ENCODE measurements at regions not wholly inside any gene's neighbourhood (a gene's known extent, or its start where the extent isn't known, plus 50 kb on each side); places are given as distances from the start of the nearest gene placed in this dataset.

DNA sequence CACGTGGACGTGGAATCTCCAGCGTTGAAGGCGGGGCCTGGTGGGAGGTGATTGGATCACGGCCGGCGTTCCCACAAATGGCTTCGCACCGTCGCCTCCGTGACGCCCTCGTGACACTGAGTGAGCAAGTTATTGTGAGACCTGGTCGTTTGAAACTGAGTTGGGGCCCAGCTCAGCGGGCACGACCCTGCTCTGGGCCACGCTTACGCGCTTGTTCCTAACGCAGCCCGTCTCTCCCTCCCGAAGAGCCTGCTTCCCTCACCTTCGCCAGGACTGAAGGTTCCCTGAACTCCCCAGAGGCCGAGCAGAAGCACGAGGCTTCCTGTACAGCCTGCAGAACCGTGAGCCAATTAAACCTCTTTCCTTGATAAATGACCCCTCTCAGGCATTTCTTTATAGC, 121.8 kb downstream of the RTP5 start:
- H3K27ac ChIP-seq (ENCODE audit: low read depth in 2 of 2, low read length in 2 of 2) = no peak overlapping the region
- H3K36me3 ChIP-seq (ENCODE audit: control insufficient read depth in 2 of 2, insufficient read depth in 2 of 2, low read length in 2 of 2) = no peaks in the 10 kb centered on the region
- H3K27me3 ChIP-seq (ENCODE audit: control insufficient read depth in 2 of 2, insufficient read depth in 2 of 2, low read length in 2 of 2) = no peaks in the 10 kb centered on the region
- H3K4me3 ChIP-seq (ENCODE audit: low read length in 2 of 2) = no peak overlapping the region
- H3K4me1 ChIP-seq (ENCODE audit: control insufficient read depth in 2 of 2, insufficient read depth in 2 of 2, low read length in 2 of 2) = no peaks in the 10 kb centered on the region
- no peak overlapping the region for H3K9ac ChIP-seq (ENCODE audit: low read depth in 1 of 2, low read length in 2 of 2)
- no peaks in the 10 kb centered on the region for H3K9me3 ChIP-seq (ENCODE audit: control insufficient read depth in 2 of 2, low read length in 2 of 2)

DNA sequence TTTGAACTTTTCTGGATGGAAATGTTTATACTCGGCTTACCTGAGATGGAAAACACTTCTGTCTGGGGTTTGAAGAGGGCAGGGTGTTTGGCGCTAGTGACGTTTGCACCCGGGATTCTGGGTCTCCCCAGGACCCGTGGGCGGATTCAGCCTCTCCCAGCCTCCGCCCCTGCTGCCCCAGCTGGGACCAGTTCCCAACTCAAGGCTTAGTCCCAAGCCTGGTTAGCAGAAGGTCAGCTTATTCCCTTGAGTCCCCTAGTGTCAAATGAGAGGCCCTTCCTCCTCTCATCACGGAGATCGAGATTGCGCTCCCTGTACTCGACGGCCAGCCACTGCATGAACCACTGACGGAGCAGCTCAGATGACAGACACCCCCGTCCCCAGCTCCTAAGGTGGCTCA, 123.2 kb downstream of the RTP5 start:
- H3K9ac ChIP-seq (ENCODE audit: low read depth in 1 of 2, low read length in 2 of 2) = no peak overlapping the region
- H3K9me3 ChIP-seq (ENCODE audit: control insufficient read depth in 2 of 2, low read length in 2 of 2) = no peaks in the 10 kb centered on the region
- H3K27ac ChIP-seq (ENCODE audit: low read depth in 2 of 2, low read length in 2 of 2) = no peak overlapping the region
- no peak overlapping the region for H3K4me3 ChIP-seq (ENCODE audit: low read length in 2 of 2)
- H3K27me3 ChIP-seq (ENCODE audit: control insufficient read depth in 2 of 2, insufficient read depth in 2 of 2, low read length in 2 of 2) = no peaks in the 10 kb centered on the region
- no peaks in the 10 kb centered on the region for H3K36me3 ChIP-seq (ENCODE audit: control insufficient read depth in 2 of 2, insufficient read depth in 2 of 2, low read length in 2 of 2)
- H3K4me1 ChIP-seq (ENCODE audit: control insufficient read depth in 2 of 2, insufficient read depth in 2 of 2, low read length in 2 of 2) = no peaks in the 10 kb centered on the region

DNA sequence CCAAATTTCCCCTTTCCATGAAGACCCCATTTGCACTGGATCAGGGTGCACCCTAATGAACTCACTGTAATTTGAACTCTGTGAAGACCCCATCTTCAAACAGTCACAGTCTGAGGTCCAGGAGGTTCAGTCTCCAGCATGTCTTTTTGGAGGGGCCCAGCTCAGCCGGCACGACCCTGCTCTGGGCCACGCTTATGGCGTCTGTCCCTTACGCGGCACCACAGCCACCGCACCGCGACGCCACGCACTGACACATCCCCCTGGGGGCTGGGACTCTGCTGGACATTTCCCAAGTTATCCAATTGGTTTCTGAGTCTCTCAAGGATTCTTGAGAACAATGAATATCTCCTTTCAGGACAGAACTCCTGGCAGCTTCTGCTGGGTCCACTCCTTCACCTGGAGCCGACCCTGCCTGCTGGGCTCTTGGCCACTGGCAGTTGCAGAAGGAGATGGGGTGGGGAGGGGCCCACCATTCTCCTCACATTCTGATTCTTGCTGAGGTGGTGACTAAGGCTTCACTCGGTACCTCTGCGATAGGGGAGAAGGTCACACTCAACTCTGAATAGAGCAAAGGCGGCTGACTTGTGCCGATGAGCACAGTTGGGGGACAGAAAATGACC, 124.0 kb downstream of the RTP5 start:
- Histone ChIP-seq H3K27ac (ENCODE audit: low read depth in 2 of 2, low read length in 2 of 2) (no peak overlapping the region), H3K4me3 (ENCODE audit: low read length in 2 of 2) (no peak overlapping the region), H3K36me3 (ENCODE audit: control insufficient read depth in 2 of 2, insufficient read depth in 2 of 2, low read length in 2 of 2) (no peaks in the 10 kb centered on the region), H3K9ac (ENCODE audit: low read depth in 1 of 2, low read length in 2 of 2) (no peak overlapping the region), H3K27me3 (ENCODE audit: control insufficient read depth in 2 of 2, insufficient read depth in 2 of 2, low read length in 2 of 2) (no peaks in the 10 kb centered on the region), H3K9me3 (ENCODE audit: control insufficient read depth in 2 of 2, low read length in 2 of 2) (no peaks in the 10 kb centered on the region), H3K4me1 (ENCODE audit: control insufficient read depth in 2 of 2, insufficient read depth in 2 of 2, low read length in 2 of 2) (no peaks in the 10 kb centered on the region)

DNA sequence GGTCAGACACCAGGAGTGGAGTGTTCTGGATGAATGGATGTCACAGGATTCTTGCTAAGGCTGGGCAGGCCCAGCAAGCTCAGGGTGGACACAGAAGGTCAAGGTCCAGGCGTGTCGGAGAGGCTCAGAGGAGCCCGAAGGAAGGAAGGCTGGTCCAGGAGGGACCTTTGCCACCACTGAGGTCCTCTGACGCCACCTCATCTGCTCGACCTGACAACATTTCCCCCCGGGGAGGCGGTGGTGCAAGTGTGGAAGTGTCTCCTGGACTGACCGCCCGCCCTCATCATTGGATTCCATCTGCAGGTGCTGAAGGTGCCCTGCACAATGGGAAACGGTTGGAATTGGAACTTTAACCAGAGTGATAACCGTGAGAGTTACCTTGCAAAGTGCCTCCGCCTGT, 124.6 kb downstream of the RTP5 start:
- Histone ChIP-seq H3K27ac (ENCODE audit: low read depth in 2 of 2, low read length in 2 of 2) (no peak overlapping the region), H3K4me1 (ENCODE audit: control insufficient read depth in 2 of 2, insufficient read depth in 2 of 2, low read length in 2 of 2) (no peaks in the 10 kb centered on the region), H3K36me3 (ENCODE audit: control insufficient read depth in 2 of 2, insufficient read depth in 2 of 2, low read length in 2 of 2) (no peaks in the 10 kb centered on the region), H3K9me3 (ENCODE audit: control insufficient read depth in 2 of 2, low read length in 2 of 2) (no peaks in the 10 kb centered on the region), H3K4me3 (ENCODE audit: low read length in 2 of 2) (no peak overlapping the region), H3K9ac (ENCODE audit: low read depth in 1 of 2, low read length in 2 of 2) (no peak overlapping the region), H3K27me3 (ENCODE audit: control insufficient read depth in 2 of 2, insufficient read depth in 2 of 2, low read length in 2 of 2) (no peaks in the 10 kb centered on the region)

DNA sequence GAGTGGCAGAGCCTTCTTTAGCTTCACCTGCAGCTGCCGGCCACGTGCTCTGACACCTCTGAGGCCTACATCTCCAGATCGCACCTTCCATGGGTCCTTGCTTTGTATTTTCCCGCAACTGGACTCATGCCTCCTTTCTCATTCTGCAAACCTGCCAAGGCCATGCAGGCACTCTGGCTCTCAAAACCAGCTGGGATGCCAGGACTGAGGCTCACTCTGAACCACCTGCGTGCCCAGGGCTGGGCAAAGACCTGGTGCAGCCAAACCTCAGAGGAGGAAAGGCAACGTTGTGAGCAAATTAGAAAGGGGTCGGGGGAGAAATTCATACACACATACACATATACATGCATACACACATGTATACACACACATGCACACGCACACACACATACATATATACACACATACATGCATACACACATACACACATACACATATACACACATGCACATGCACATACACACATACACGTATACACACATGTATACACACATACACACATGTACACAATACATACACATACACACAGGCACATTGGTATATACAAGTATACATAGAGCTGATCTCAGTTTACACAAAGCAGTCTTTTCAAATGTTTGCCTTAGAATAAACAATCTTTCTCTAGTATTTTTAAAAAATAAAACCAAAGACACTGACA, 125.2 kb downstream of the RTP5 start:
- no peaks in the 10 kb centered on the region for H3K9me3 ChIP-seq (ENCODE audit: control insufficient read depth in 2 of 2, low read length in 2 of 2)
- no peak overlapping the region for H3K27ac ChIP-seq (ENCODE audit: low read depth in 2 of 2, low read length in 2 of 2)
- H3K36me3 ChIP-seq (ENCODE audit: control insufficient read depth in 2 of 2, insufficient read depth in 2 of 2, low read length in 2 of 2) = no peaks in the 10 kb centered on the region
- no peak overlapping the region for H3K4me3 ChIP-seq (ENCODE audit: low read length in 2 of 2)
- H3K9ac ChIP-seq (ENCODE audit: low read depth in 1 of 2, low read length in 2 of 2) = no peak overlapping the region
- no peaks in the 10 kb centered on the region for H3K27me3 ChIP-seq (ENCODE audit: control insufficient read depth in 2 of 2, insufficient read depth in 2 of 2, low read length in 2 of 2)
- H3K4me1 ChIP-seq (ENCODE audit: control insufficient read depth in 2 of 2, insufficient read depth in 2 of 2, low read length in 2 of 2) = no peaks in the 10 kb centered on the region

DNA sequence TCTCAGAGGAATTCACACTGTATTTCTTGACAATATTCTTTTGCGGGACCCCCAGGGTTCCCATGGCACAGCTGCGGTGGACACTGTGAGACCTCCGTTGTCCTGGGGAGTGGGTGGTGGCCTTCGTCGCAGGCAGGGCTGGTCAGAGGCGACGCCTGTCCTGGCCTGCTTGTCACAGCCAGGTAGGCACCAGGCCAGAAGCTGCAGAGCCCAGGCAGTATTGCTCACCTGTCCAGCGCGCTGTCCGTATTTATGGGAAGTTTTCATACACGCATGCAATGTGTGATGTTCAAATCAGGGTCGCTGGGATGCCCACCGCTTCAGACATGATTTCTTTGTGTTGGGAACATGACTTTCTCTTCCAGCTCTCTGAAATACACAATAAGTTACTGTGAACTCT, 126.6 kb downstream of the RTP5 start:
- no peak overlapping the region for H3K27ac ChIP-seq (ENCODE audit: low read depth in 2 of 2, low read length in 2 of 2)
- no peaks in the 10 kb centered on the region for H3K27me3 ChIP-seq (ENCODE audit: control insufficient read depth in 2 of 2, insufficient read depth in 2 of 2, low read length in 2 of 2)

DNA sequence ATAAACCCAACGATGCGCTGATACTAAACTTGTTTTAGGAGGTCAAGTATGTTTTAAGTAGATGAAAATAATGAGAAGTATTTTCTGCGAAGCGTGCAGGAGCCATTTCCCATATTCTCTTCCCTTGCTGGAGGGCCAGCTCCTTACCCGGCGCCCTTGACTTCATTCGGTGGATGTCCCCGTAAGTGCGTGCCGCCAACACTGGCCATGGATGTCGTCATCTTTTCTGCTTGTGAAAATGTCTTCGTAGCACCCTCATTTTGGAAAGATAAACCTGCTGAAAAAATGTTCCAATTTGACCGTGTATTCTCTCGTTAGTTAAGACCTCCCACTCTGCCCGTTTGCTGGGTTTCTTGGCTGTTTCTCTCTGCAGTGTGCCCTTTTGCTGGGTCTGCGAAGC, 127.5 kb downstream of the RTP5 start:
- H3K4me1 ChIP-seq (ENCODE audit: control insufficient read depth in 2 of 2, insufficient read depth in 2 of 2, low read length in 2 of 2) = no peaks in the 10 kb centered on the region
- H3K36me3 ChIP-seq (ENCODE audit: control insufficient read depth in 2 of 2, insufficient read depth in 2 of 2, low read length in 2 of 2) = no peaks in the 10 kb centered on the region
- H3K27me3 ChIP-seq (ENCODE audit: control insufficient read depth in 2 of 2, insufficient read depth in 2 of 2, low read length in 2 of 2) = no peaks in the 10 kb centered on the region
- no peak overlapping the region for H3K9ac ChIP-seq (ENCODE audit: low read depth in 1 of 2, low read length in 2 of 2)
- no peaks in the 10 kb centered on the region for H3K9me3 ChIP-seq (ENCODE audit: control insufficient read depth in 2 of 2, low read length in 2 of 2)
- H3K4me3 ChIP-seq (ENCODE audit: low read length in 2 of 2) = no peak overlapping the region
- no peak overlapping the region for H3K27ac ChIP-seq (ENCODE audit: low read depth in 2 of 2, low read length in 2 of 2)

More for the DNA sequence above, 126.6 kb downstream of the RTP5 start:
- no peaks in the 10 kb centered on the region for H3K36me3 ChIP-seq (ENCODE audit: control insufficient read depth in 2 of 2, insufficient read depth in 2 of 2, low read length in 2 of 2)
- no peaks in the 10 kb centered on the region for H3K4me1 ChIP-seq (ENCODE audit: control insufficient read depth in 2 of 2, insufficient read depth in 2 of 2, low read length in 2 of 2)
- no peaks in the 10 kb centered on the region for H3K9me3 ChIP-seq (ENCODE audit: control insufficient read depth in 2 of 2, low read length in 2 of 2)
- H3K9ac ChIP-seq (ENCODE audit: low read depth in 1 of 2, low read length in 2 of 2) = no peak overlapping the region
- no peak overlapping the region for H3K4me3 ChIP-seq (ENCODE audit: low read length in 2 of 2)

DNA sequence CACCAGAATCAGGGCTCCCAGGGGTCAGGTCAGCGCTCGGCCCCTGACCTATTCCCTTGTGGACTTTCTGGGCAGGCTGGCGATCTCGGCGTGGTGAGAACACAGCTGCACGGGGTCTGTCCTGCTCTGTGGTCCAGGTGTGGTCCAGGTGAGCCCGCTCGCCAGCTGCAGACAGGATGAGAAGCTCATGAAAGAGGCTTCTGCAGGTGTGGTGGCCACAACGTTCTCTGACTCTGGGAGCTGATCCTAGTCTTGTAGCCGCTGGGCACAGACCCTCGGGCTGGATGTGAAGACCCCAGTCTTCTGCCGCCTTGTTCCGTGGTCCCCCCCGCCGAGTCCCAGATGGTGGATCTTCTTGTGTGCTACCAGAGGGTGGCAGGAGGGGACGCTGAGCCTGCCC, 129.7 kb downstream of the RTP5 start:
- Histone ChIP-seq H3K9ac (ENCODE audit: low read depth in 1 of 2, low read length in 2 of 2) (no peak overlapping the region), H3K27me3 (ENCODE audit: control insufficient read depth in 2 of 2, insufficient read depth in 2 of 2, low read length in 2 of 2) (no peaks in the 10 kb centered on the region), H3K4me3 (ENCODE audit: low read length in 2 of 2) (no peak overlapping the region), H3K4me1 (ENCODE audit: control insufficient read depth in 2 of 2, insufficient read depth in 2 of 2, low read length in 2 of 2) (no peaks in the 10 kb centered on the region), H3K36me3 (ENCODE audit: control insufficient read depth in 2 of 2, insufficient read depth in 2 of 2, low read length in 2 of 2) (no peaks in the 10 kb centered on the region), H3K9me3 (ENCODE audit: control insufficient read depth in 2 of 2, low read length in 2 of 2) (no peaks in the 10 kb centered on the region), H3K27ac (ENCODE audit: low read depth in 2 of 2, low read length in 2 of 2) (no peak overlapping the region)

DNA sequence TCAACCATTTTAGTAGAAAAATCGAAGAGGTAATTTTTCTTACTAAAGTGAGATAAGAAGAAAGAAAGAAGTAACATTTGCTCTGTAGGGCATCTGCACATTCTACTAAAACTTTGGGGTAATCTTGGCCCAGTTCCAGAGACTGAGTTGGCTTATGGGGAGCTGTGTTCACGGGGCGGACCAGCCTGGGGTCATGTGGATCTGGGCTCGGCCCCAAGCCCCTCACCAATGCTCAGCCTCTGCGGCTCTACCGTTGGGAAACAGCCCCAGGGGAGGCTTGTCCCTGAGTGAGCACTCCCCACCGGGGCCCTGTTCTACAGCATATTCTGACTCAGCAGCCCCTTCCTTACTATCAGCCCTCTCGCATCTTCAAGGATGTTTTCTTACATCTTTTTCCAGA, 132.3 kb downstream of the RTP5 start:
- Histone ChIP-seq H3K27ac (ENCODE audit: low read depth in 2 of 2, low read length in 2 of 2) (no peak overlapping the region), H3K27me3 (ENCODE audit: control insufficient read depth in 2 of 2, insufficient read depth in 2 of 2, low read length in 2 of 2) (no peaks in the 10 kb centered on the region), H3K4me1 (ENCODE audit: control insufficient read depth in 2 of 2, insufficient read depth in 2 of 2, low read length in 2 of 2) (no peaks in the 10 kb centered on the region)

DNA sequence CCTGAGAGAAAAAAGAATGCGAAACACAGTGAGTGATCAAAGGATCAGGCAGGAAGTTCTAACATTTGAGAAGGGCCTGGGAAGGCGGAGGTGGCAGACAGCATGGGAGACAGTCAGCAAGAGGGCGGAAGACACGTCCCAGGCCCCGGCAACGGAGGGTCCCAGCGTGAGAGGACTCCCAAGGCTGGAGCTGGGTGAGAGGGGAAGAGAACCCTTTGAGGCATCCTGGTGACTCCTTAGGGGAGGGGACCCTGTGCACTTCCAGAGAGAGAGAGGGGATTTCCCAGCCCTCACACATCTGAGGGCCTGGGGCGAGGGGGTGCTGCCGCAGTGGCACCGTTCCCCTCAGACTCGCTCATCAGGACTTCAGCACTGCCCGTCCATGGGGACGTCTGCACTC, 133.4 kb downstream of the RTP5 start:
- H3K27ac ChIP-seq (ENCODE audit: low read depth in 2 of 2, low read length in 2 of 2) = no peak overlapping the region
- H3K9me3 ChIP-seq (ENCODE audit: control insufficient read depth in 2 of 2, low read length in 2 of 2) = no peaks in the 10 kb centered on the region
- no peaks in the 10 kb centered on the region for H3K4me1 ChIP-seq (ENCODE audit: control insufficient read depth in 2 of 2, insufficient read depth in 2 of 2, low read length in 2 of 2)
- no peaks in the 10 kb centered on the region for H3K36me3 ChIP-seq (ENCODE audit: control insufficient read depth in 2 of 2, insufficient read depth in 2 of 2, low read length in 2 of 2)
- H3K27me3 ChIP-seq (ENCODE audit: control insufficient read depth in 2 of 2, insufficient read depth in 2 of 2, low read length in 2 of 2) = no peaks in the 10 kb centered on the region
- no peak overlapping the region for H3K4me3 ChIP-seq (ENCODE audit: low read length in 2 of 2)
- no peak overlapping the region for H3K9ac ChIP-seq (ENCODE audit: low read depth in 1 of 2, low read length in 2 of 2)

More for the DNA sequence above, 132.3 kb downstream of the RTP5 start:
- no peaks in the 10 kb centered on the region for H3K9me3 ChIP-seq (ENCODE audit: control insufficient read depth in 2 of 2, low read length in 2 of 2)
- no peaks in the 10 kb centered on the region for H3K36me3 ChIP-seq (ENCODE audit: control insufficient read depth in 2 of 2, insufficient read depth in 2 of 2, low read length in 2 of 2)
- H3K4me3 ChIP-seq (ENCODE audit: low read length in 2 of 2) = no peak overlapping the region
- no peak overlapping the region for H3K9ac ChIP-seq (ENCODE audit: low read depth in 1 of 2, low read length in 2 of 2)

Measured in mucosa of rectum (tissue), 2 donors.